ENCODE measurements at regions not wholly inside any gene's neighbourhood (a gene's known extent, or its start where the extent isn't known, plus 50 kb on each side); places are given as distances from the start of the nearest gene placed in this dataset.

GRCh38 chr13:84567848-84568247 lies 685.6 kb upstream of the SLITRK1 start:
- no peaks in the 10 kb centered on the region for H3K9me3 ChIP-seq (ENCODE audit: control insufficient read depth in 4 of 4, insufficient read depth in 3 of 4, low read length in 3 of 4)
- ATAC-seq (ENCODE audit: insufficient read depth, low FRiP score) (no peak), DNase-seq (no peak)
- H3K27ac ChIP-seq (ENCODE audit: low read depth in 1 of 2, low read length in 1 of 2) = no peak overlapping the region
- WGBS, 2 donors = 11 to 24% methylated on average over 1 of the region's 1 CpG
- no peaks in the 10 kb centered on the region for H3K27me3 ChIP-seq (ENCODE audit: control insufficient read depth in 3 of 3, insufficient read depth in 3 of 3, low read length in 2 of 3)
- H3K9ac ChIP-seq (ENCODE audit: insufficient read depth in 1 of 2, low read length in 2 of 2) = no peak overlapping the region
- H3K4me1 ChIP-seq (ENCODE audit: control insufficient read depth in 5 of 5, insufficient read depth in 5 of 5, low read length in 5 of 5) = no peaks in the 10 kb centered on the region
- no peaks in the 10 kb centered on the region for H3K36me3 ChIP-seq (ENCODE audit: control insufficient read depth in 4 of 4, insufficient read depth in 4 of 4, low read length in 4 of 4)
- no peak overlapping the region for H3K4me3 ChIP-seq
- TF ChIP-seq CTCF (IDR thresholded peaks at IDR 0.05; ENCODE audit: control extremely low read depth, extremely low read depth) = no peak

GRCh38 chr13:84566780-84567179 lies 684.5 kb upstream of the SLITRK1 start:
- no peaks in the 10 kb centered on the region for H3K27me3 ChIP-seq (ENCODE audit: control insufficient read depth in 3 of 3, insufficient read depth in 3 of 3, low read length in 2 of 3)
- H3K4me3 ChIP-seq = no peak overlapping the region
- no peaks in the 10 kb centered on the region for H3K9me3 ChIP-seq (ENCODE audit: control insufficient read depth in 4 of 4, insufficient read depth in 3 of 4, low read length in 3 of 4)
- TF ChIP-seq CTCF (IDR thresholded peaks at IDR 0.05; ENCODE audit: control extremely low read depth, extremely low read depth) = no peak
- H3K36me3 ChIP-seq (ENCODE audit: control insufficient read depth in 4 of 4, insufficient read depth in 4 of 4, low read length in 4 of 4) = no peaks in the 10 kb centered on the region
- no peak for DNase-seq
- no peaks in the 10 kb centered on the region for H3K4me1 ChIP-seq (ENCODE audit: control insufficient read depth in 5 of 5, insufficient read depth in 5 of 5, low read length in 5 of 5)
- 90 to 94% methylated on average over 2 of the region's 2 CpGs for WGBS, 2 donors
- no peak overlapping the region for H3K27ac ChIP-seq (ENCODE audit: low read depth in 1 of 2, low read length in 1 of 2)
- ATAC-seq (ENCODE audit: insufficient read depth, low FRiP score) = no peak
- no peak overlapping the region for H3K9ac ChIP-seq (ENCODE audit: insufficient read depth in 1 of 2, low read length in 2 of 2)

GRCh38 chr13:84563611-84564010 lies 681.3 kb upstream of the SLITRK1 start:
- 84 to 87% methylated on average over 3 of the region's 3 CpGs for WGBS, 2 donors
- no peak for ATAC-seq (ENCODE audit: insufficient read depth, low FRiP score)

More at GRCh38 chr13:84563611-84564010, 681.3 kb upstream of the SLITRK1 start:
- H3K36me3 ChIP-seq (ENCODE audit: control insufficient read depth in 4 of 4, insufficient read depth in 4 of 4, low read length in 4 of 4) = no peaks in the 10 kb centered on the region
- H3K9me3 ChIP-seq (ENCODE audit: control insufficient read depth in 4 of 4, insufficient read depth in 3 of 4, low read length in 3 of 4) = no peaks in the 10 kb centered on the region
- no peaks in the 10 kb centered on the region for H3K4me1 ChIP-seq (ENCODE audit: control insufficient read depth in 5 of 5, insufficient read depth in 5 of 5, low read length in 5 of 5)
- H3K27me3 ChIP-seq (ENCODE audit: control insufficient read depth in 3 of 3, insufficient read depth in 3 of 3, low read length in 2 of 3) = no peaks in the 10 kb centered on the region
- TF ChIP-seq CTCF (IDR thresholded peaks at IDR 0.05; ENCODE audit: control extremely low read depth, extremely low read depth) = no peak
- H3K4me3 ChIP-seq = no peak overlapping the region
- DNase-seq = no peak
- H3K9ac ChIP-seq (ENCODE audit: insufficient read depth in 1 of 2, low read length in 2 of 2) = no peak overlapping the region
- no peak overlapping the region for H3K27ac ChIP-seq (ENCODE audit: low read depth in 1 of 2, low read length in 1 of 2)

Data from lung (tissue), 11 donors.